HG02970 (cell line): ENCODE measurements at regions not wholly inside any gene's neighbourhood (a gene's known extent, or its start where the extent isn't known, plus 50 kb on each side); places are given as distances from the start of the nearest gene placed in this dataset.
"Not testable (repeated sequence)": the region's sequence is repeated elsewhere in the genome, so short reads cannot be mapped to it uniquely, and the experiment has no call there.

Experiments
- ATAC-seq: cut with Tn5 transposase; IDR thresholded peaks from one replicate; pipeline ENCODE4 v1.9.1; 2021; ENCODE audit warnings: mild to moderate bottlenecking, moderate library complexity, moderate number of reproducible peaks; ENCODE audit not compliant: unreplicated experiment, low FRiP score

DNA sequence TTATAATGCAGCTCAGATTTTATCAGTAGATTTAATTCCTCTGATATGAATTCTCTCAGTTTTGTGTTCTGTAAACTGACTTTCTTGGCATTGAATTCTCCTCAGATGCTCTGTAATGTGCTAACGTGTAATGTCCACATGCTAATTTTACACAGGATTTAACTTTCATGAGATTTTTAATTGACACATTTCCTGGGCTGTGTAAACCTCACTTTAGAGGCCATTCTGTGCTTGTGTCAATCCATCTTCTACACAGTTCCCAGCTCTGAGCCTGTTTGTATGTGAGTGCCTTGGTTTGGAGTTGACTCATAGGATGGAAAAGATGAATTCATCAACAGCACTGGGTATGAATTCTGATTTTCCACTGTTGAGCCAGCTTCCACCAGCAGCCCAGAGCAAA is 476.7 kb upstream of the GCFC2 start:
- no peak for ATAC-seq

DNA sequence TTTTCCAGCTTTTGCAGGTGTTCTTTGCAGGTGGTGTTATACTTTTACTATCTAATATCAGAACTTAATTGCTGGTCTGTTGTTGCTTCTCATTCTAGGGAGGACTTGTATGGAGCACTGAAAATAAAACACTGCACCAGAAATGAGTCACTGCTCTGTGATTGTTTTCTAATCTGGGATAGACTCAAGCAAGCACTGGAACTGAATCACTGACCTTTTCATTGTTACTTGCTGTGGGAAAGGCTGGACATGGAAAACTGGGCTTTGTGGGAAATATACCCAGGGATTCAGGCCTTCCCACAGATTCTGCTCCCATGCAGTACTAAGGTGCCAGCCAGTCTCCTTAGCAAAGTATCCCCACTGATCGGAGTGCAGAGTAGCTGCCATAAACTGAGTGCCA is 470.0 kb upstream of the GCFC2 start:
- no peak for ATAC-seq

DNA sequence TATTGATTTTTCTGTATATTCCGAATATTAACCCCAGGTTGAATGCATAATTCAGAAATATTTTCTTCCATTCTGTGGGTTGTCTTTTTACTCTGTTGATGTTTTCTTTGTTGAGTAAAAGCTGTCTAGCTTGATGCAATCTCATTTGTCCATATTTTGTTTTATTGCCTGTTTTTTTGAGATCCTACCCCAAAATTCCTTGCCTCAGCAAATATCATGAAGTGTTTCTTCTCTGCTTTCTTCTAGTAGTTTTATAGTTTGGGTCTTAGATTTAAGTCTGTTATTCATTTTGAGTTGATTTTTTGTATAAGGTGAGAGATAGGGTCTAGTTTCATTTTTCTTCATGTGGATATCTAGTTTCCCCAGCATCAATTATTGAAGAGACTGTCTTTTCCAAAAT is 467.9 kb upstream of the GCFC2 start:
- ATAC-seq, result no peak

DNA sequence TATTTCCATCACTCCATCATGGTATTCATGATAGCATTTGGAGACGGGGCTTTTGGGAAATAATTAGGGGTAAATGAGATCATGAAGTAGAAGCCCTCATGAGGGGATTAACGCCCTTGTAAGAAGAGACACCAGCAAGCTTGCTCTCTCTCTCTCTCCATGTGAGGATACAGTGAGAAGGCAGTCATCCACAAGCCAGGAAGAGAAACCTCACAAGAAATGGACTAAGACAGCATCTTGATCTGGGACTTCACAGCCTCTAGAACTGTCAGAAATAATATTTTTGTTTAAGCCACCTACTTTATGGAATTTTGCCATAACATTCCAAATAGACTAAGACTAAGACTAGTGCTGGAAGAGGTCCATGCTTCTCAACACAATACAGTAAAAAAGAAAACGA is 464.6 kb upstream of the GCFC2 start:
- no peak for ATAC-seq

DNA sequence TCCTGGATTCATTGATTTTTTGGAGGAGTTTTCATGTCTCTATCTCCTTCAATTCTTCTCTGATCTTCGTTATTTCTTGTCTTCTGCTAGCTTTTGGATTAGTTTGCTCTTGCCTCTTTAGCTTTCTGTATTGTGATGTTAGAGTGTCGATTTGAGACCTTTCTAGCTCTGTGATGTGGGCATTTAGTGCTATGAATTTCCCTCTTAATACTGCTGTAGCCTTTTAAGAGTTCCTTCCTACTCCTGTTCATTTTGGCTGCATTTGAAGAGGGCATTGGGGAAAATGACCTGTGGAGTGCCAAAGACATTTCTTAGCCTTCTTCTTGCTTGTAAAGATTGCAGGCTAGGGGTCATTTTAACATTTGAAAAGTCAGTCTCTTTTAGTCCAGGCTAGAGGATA is 463.8 kb upstream of the GCFC2 start:
- ATAC-seq, result no peak

DNA sequence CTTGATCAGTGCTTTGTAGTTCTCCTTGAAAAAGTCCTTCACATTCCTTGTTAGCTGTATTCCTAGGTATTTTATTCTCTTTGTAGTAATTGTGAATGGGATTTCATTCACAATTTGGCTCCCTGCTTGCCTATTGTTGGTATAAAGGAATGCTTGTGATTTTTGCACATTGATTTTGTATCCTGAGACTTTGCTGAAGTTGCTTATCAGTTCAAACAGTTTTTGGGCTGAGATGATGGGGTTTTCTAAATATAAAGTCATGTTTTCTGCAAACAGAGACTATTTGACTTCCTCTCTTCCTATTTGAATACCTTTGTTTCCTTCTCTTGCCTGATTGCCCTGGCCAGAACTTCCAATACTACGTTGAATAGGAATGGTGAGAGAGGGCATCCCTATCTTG is 462.5 kb upstream of the GCFC2 start:
- ATAC-seq, result not testable (repeated sequence)

DNA sequence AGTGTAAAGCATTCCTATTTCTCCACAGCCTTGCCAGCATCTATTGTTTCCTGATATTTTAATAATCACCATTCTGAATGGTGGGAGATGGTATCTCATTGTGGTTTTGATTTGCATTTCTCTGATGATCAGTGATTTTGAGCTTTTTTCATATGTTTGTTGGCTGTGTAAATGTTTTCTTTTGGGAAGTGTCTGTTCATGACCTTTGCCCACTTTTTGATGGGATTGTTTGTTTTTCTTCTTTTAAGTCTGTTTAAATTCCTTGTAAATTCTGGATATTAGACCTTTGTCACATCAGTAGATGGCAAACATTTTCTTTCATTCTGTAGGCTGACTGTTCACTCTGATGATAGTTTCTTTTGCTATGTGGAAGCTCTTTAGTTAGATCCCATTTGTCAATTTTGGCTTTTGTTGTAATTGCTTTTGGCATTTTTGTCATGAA is 461.5 kb upstream of the GCFC2 start:
- not testable (repeated sequence) for ATAC-seq

DNA sequence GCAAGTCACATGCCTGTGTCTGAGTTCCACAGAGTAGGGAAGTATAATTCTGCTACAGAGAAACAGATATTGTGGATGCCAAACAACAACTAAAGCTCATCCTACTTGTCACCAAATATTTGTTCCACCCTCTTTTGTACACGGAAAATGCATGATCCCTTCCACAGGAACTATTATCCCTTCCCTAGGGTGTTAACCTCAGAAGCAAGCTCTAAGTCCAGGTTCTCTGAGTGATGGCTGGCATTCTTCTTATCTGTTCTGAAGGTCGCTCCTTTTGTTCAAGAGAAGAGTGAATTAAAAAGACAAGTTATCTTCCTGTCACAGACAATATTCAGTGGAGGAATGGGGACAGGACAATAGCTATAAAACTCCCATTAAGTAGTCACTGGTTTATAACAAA is 460.1 kb upstream of the GCFC2 start:
- ATAC-seq, result no peak

DNA sequence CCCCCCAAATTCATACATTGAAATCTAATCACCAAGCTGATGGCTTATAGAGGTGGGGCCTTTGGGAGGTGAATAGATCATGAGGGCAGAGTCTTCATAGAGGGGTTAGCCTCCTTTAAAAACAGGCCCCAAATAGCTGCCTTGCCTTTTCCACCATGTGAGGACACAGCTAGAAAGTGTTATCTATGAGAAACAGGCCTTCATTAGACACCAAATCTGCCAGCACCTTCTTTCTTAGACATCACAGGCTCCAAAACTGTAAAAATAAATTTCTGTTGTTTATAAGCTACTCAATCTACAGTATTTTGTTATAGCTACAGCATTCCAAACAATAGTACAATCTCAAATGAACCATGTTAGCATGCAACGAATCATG is 459.3 kb upstream of the GCFC2 start:
- ATAC-seq, result no peak

DNA sequence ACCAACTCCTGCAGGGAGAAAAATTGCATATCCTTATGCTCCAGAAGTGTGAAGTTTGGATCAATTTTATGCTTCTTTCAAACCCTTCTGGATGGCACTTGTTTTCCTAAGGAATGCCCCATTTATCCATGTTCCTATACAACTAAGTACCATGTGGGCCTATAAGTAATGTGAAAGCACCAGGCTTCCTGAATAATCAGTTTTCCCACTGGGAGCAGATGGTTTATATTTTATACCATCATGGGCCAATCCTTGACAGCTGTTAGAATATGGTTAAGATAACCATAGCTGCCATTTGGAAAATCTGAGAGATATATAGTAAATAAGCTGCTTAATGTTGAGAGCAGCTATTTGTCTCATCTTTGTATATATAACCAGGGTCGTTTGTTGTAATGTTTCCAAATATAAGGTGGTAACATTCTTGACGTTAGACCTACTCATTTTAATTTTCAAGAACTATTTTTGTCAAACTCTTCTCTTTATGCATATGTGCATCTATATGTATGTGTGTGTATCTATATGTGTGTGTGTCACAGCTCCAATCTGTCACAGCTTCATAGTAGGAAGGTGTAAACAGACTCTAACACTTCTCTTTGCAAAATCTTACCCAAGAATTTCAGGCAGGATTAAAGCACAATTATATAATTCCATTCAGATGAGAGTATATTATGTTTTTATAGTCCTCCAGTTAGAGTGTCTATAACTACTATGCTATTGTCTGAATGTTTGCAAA is 458.7 kb upstream of the GCFC2 start:
- ATAC-seq, result no peak

DNA sequence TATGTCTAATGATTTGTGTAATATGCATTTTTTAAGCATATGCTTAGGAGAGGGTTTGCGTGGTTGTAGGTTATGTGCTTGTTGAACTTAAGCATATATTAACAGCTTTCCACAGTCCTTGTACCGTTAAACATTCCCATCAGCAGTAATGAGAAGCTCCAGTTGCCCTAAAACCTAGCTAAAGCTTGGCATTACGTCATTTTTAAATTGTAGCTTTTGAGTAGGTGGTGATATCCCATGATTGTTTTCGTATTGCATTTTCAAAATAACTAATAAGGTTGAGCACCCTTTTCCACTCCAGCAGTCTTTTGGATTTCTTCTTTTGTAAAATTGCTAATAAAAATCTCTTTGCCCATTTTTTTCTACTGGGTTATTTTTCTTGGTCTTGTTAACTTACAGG is 453.1 kb upstream of the GCFC2 start:
- ATAC-seq, result no peak

DNA sequence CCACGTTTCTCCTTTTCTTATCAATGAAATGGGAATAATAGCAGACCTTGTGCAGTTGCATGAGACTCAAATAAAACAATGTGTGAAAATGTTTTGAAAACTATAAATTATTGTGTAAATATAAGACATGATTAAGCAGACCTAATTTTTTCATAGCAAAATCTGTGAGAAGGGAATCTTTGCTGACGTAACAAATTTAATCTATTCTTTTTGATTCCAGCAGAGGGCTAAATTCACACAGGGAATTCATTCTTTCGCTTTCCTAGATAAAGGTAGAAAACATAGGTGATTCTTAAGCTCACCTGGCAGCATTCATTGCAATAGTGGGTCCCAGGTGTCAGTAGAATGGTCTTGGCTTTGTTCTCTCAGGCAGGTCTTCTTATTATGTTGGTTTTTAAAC is 450.0 kb upstream of the GCFC2 start:
- no peak for ATAC-seq

DNA sequence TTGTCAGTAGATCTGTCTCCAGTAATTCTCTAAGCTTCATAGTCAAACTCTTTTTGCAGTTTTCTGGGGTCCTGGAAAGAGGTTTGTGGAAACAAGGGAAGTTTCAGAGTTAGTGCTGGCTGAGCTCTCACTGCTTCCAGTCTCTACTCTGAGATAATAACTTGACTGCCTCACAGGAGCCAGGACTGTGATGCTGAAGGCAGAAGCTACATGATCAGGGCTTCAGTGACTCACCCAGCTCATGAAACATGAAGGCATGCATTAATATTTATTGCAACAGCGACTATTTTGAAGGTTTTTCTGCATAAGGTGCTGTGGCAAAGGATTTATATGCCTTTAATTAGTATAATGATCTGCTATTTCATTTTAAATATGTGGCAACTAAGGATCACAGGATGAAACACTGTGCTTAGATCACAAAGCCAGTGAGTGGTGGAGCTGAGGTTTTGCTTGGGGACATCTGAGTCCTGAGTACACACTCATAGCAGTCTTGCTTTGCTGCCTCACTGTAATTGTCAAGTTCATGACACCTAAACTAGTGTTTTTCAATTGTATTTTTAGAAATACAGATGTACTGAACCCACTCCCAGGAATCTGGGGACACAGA is 448.4 kb upstream of the GCFC2 start:
- ATAC-seq, result no peak

DNA sequence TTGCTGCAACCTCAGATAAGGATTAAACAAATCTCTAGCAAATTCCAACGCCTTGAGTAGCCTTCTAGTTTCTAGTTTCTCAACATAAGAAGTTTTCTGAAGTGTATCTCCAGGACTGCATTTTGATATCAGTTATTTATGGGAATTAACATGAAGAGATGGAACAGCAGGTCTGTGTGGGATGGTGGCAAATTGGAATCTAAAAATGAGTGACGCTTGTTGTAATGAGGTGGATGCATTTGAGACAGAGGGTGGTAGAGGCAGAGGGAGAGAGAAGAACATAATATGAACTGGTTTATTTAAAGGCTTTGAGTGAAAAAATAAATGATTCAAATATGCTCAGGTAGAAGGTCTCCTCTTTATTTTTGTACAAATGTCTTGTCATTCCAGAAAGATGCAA is 446.8 kb upstream of the GCFC2 start:
- ATAC-seq, result no peak

DNA sequence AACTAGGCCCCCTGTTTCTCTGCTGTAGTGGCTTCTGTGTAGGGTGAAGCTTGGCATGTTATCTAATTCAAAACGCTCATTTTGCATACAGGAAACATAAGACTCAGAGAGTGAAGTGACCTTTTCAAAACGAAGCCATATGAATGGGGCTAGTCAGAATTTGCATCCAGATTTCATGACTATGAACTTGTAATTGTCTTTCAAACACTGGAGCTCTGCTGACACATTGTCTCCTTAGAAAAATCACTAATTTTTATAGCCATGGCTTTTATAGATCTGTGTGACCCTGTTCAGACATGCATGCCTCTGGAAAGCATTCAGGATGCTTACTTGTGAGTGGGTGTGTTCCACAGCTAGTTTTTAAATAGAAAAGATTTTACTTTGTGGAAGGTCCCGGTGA is 444.3 kb upstream of the GCFC2 start:
- ATAC-seq, result no peak

DNA sequence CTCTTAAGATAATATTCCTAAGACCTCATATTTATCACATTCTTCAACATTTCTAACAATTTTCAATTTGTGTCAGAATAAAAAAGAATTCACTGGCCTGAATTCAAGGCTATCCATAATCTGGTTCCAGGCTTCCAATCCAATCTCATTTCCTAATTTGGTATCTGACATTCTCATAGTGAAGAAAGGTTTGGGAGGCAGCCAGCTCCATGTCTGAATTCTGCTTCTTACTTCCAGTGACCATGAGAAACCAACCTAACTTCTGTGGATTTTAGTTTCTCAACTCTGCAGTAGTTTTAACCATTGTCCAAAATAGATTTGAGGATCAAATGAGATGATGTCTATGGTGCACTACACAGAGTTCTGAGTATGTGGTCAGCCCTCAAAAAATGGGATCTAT is 439.1 kb upstream of the GCFC2 start:
- ATAC-seq, result no peak

DNA sequence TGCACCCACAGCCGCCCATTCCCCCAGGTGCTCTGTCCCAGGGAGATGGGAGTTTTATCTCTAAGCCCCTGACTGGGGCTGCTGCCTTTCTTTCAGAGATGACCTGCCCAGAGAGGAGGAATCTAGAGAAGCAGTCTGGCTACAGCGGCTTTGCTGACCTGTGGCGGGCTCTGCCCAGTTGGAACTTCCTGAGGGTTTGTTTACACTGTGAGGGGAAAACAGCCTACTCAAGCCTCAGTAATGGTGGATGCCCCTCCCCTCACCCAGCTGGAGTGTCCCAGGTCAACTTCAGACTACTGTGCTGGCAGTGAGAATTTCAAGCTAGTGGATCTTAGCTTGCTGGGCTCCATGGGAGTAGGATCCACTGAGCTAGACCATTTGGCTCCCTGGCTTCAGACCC is 428.6 kb upstream of the GCFC2 start:
- ATAC-seq, result not testable (repeated sequence)

DNA sequence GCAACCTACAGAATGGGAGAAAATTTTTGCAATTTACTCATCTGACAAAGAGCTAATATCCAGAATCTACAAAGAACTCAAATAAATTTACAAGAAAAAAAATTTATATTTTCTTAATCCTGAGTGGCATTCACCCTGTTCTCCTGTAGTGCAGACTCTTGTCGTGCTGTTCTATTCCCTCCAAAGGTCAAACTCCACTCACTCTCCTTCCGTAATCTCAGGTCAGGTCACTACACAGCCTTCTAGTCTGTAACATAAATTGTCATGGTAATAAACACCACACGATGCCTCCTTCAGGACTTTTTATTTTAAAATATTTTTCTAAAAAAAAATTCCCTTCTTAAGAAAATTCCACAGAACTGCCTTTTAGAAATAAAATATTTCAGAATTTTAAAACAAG is 417.9 kb upstream of the GCFC2 start:
- no peak for ATAC-seq

DNA sequence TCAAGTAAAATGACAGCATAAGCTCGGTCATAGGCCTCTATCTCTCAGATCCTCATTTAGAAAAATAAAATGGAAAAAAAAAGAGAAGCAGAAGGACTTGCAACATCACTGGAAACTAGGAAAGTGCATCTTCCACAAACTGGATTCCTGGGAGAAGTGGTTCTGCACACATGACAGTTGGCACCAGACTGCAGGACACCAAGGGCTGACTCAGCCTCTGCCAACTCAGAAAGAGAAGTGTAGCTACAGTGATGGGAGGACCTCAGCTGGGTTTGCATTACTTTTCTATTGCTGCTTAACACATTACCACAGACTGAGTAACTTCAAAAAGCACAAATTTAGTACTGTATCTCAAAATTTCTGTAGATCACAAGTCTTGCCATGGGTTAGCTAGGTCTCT is 409.5 kb upstream of the GCFC2 start:
- ATAC-seq, result no peak

DNA sequence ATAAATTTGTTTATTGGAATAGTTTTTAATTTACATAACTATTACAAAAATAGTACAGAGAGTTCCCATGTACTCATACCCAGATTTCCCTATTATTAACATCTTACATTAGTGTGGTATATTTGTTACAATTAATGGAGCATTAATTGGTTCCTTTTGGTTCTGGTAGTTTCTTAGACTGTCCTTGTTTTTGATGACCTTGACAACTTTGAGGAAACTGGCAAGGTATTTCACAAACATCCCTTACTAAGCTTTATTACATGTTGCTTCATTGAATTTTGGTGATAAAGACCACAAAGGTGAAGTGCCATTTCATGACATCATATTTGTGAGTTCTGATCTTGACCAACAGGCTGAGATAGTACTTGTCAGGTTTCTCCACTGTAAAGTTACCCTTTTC is 379.0 kb upstream of the GCFC2 start:
- ATAC-seq, result no peak

DNA sequence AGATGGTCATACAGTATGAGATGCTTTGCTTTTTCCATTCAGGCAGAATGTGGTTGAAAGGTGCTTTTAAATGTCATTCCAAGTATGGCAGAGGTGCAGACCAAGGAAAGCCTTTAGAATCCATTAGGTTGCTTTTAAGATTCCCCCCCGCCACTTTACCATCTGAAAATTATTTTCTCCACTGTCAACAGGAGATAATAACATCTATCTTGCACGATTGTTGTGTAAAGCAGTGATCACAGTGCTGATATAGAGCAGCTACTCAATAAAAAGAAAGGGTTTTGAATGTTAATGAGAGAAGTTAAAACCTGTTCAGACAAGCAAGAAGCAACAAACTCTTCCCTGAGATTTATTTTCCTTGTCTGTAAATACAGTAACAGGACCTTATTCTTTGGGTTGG is 372.5 kb upstream of the GCFC2 start:
- no peak for ATAC-seq

DNA sequence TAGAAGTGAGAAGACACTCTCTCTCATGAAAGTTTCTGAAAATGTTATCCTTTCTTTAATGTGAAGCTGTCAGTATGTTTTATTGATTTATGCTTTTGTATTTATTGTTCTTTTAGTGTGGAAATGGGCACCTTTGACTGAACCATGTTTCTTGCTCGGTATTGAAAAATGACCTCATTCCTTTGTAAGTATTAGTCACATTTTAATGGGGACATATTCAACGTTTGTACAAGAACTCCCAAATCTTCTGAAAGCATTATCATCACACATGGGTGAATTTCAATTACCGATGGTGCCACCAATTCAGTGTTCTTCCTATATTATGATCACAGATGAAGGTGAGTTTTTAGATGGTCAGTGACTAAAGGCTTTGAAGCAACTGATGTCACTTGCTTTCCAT is 371.8 kb upstream of the GCFC2 start:
- no peak for ATAC-seq

DNA sequence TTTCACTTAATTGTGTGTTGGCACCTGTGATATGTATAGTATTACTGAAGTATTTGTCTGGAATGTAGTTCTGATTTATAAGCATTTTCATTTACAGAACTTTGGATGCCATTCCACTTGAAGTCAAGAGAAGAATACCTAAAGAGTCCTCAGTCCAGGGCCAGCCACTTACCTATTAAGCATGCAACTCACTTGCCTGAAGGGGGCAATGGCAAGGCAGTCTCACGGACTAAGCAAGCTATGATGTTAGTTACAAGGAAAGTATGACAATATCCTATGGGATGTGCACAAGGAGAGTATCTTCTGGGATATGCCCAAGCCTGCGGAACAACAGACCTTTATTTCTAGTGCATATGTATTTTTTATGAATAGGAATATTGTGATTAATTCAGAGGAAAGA is 369.4 kb upstream of the GCFC2 start:
- no peak for ATAC-seq
